Fibroblast of skin of right quadriceps (primary cell): ENCODE measurements at regions not wholly inside any gene's neighbourhood (a gene's known extent, or its start where the extent isn't known, plus 50 kb on each side); places are given as distances from the start of the nearest gene placed in this dataset.
"Not testable (repeated sequence)": the region's sequence is repeated elsewhere in the genome, so short reads cannot be mapped to it uniquely, and the experiment has no call there.

Experiments used
- DNase-seq: peaks from one replicate; pipeline ENCODE4 v3.0.0-alpha.2; 2013

DNA sequence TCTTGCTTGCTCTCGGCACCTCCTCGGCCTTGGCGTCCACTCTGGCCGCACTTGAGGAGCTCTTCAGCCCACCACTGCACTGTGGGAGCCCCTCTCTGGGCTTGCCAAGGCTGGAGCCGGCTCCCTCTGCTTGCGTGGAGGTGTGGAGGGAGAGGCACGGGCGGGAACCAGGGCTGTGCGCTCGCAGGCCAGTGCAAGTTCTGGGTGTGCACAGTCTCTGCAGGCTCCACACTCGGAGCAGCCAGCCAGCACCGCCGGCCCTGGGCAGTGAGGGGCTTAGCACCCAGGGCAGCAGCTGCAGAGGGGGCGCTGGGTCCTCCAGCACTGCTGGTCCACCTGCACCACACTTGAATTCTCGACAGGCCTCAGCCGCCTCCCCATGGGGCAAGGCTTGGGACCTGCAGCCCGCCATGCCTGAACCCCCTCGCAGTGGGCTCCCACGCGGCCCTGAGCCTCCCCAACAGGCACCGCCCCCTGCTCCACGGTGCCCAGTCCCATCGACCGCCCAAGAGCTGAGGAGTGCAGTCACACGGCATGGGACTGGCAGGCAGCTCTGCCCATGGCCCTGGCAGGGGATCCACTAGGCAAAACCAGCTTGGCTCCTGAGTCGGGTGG lies 411.2 kb upstream of the CHAC2 start:
- DNase-seq = no peak

DNA sequence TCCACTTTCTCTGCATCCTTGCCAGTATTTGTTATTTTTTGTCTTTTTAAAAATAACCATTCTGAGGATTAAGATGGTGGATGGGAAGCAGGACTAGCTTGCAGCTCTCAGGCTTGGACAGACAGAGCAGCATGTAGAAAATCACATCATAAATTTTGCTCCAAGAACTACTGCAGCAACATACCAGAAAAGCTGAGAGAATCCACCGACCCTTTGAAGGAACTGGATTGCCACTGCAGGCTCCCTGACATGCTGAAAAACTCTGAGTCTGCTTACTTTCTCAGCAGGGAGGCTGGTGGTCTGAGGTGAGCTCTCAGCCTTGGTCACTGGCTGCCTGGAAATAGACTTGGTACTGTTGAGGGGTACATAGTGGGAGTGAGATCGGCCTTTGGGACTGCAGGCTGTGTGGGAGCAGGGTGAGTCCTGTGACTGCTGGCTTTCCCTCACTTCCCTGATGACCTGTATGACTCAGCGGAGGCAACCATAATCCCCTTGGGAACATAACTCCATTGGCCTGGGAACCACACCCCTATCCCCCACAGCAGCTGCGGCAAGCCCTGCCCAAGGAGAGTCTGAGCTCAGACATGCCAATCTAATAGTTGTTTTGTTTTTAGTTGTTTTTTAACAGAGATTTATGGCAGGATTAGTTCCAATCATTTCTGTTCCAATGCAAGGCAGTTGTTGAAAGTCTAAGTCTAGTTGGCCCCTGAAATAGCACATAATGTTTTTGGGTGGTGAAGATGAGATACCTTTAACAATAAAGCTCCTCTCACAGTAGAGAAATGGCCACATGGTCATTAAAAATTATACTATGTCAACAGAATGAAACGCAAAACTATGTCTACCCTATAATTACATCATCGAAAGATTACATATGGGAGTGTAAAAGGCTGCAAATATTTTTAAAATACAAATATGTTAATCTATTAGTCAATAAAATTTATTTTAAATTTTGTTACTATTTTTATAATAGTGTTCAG lies 414.2 kb upstream of the CHAC2 start:
- peak; percentile 18 for DNase-seq

DNA sequence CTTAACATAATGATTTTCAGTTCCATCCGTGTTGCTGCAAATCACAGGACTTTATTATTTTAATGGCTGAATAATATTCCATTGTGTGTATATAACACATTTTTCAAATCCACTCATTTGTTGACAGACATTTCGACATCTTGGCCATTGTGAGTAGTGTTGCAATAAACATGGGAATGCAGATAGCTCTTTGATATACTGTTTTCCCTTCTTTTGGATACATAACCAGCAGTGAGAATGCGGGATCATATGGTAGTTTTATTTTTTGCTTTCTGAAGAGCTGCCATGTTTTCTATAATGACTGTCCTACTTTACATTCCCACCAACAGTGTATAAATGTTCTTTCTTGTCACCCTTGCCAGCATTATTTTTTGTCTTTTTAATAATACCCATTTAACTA lies 420.3 kb upstream of the CHAC2 start:
- DNase-seq = no peak

DNA sequence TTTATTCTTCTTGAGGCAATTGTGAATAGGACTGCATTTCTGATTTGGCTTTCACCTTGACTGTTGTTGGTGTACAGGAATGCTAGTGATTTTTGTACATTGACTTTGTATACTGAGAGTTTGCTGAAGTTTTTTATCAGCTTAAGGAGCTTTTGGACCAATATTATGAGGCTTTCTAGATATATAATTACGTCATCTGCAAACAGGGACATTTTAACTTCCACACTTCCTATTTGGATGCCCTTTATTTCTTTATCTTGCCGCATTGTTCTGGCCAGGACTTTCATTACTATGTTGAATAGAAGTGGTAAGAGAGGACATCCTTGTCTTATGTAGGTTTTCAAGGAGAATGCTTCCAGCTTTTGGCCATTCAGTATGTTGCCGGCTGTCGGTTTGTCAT lies 425.4 kb upstream of the CHAC2 start:
- no peak for DNase-seq

DNA sequence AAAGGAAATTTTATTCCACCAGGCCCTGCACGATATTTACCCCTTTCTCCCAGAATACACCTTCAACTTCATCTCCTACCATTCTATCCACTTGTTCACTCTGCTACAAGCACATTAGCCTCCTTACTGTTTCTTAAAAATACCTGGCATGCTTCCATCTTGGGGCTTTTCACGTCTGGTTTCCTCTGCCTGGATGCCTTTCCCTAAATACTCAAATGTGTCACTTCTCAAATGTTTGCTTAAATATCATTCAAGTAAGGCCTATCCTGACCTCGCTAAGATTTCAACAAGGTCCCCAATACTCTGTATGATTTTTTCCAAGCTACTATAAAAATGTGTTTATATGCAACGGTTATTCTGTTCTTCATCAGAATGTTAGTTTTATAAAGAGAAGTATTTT lies 433.0 kb upstream of the CHAC2 start:
- no peak for DNase-seq

DNA sequence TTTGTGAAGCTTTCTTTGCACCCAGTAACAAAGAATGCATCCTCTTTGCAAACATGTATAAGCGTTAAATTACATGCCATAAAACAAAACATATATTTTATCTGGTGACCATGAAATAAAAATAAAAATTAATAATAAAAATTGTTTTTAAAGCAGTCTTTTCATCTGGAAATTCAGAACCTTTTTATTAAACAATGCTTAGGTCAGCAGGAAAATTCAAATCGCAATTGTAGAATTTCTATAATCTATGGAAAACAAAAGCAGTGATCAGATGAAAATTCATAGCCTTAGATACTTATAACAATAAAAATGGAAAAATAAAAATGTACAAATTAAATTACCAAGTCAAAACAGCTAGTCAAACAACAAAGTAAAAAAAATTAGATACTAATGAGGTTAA lies 435.9 kb upstream of the CHAC2 start:
- DNase-seq = no peak

DNA sequence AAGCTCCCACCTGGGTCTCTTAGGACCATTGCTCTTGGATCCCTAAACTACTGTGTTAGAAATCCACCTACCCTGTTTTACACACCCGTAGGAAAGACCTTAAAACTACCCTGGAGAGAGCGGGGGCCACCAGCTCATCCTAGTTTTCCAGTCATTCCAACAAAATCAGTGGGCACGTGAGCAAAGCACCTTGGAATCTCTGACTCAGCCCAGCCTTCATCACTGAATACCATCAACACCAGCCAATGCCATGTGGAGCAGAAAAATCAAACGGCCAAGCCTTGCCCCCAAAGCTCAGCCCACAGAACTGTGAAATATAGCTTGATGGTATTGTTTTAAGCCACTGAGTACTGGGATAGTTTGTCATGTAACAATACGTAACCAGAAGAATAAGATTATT lies 449.7 kb upstream of the CHAC2 start:
- DNase-seq = no peak

DNA sequence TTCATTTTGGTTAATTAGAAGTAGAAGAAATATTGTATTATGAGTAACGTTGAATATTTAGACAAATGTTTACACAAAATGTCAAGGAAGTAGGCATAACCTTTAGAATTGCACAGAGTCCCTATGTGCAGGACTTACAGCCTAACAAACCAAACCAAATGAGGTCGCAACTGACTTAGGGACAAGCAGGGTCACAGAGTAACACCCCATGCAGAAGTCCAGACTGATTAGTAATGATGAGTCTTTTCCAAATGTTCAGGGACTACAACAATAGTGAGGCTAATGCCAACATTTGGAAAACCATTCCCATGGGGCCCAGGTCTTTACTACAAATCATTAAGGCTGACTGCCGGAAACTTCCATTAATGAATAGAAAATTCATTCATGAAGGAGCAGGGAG lies 452.5 kb upstream of the CHAC2 start:
- no peak for DNase-seq

DNA sequence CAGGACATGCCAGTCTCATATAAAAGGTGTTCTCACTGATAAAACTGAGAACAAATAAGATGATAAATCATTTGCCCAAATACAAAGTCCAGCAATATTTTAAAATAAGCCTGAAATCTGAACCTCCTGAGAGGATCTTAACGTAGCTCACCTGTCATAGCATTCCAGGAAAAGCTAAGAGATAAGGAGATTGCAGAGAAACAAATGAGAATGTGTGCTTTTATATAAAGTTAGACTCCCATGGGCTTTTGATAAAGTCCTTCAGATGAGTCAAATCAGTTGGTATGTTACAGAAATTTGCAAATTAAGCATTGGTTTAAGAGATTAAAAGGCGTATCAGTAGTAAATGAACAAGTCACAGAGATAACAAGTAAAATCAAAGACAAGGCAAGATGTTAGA lies 452.9 kb upstream of the CHAC2 start:
- DNase-seq = no peak

DNA sequence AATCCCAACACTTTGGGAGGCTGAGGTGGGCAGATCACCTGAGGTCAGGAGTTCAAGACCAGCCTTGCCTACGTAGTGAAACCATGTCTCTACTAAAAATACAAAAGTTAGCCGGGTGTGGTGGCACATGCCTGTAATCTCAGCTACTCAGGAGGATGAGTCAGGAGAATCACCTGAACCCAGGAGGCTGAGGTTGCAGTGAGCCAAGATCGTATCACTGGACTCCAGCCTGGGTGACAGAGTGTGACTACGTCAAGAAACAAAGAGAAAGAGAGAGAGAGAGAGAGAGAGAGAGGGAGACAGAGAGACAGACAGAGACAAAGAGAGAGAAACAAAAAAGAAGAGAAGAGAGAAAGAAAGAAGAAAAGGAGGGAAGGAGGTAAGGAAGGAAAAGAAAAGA lies 454.0 kb upstream of the CHAC2 start:
- DNase-seq = not testable (repeated sequence)

DNA sequence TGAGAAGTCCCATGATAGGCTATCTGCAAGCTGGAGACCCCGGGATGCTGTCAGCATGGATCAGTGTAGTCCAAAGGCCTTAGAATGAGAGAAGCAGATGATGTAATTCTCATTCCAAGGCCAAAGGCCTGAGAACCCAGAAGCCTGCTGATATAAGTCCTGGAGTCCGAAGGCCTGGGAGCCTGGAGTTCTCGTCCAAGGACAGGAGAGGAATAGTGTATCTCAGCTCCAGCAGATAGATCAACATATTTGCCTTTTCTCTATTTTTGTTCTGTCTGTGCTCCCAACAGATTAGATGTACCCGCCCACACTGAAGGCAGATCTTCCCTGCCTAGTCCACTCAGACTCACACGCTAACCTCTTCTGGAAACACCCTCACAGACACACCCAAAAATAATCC lies 454.9 kb upstream of the CHAC2 start:
- no peak for DNase-seq

DNA sequence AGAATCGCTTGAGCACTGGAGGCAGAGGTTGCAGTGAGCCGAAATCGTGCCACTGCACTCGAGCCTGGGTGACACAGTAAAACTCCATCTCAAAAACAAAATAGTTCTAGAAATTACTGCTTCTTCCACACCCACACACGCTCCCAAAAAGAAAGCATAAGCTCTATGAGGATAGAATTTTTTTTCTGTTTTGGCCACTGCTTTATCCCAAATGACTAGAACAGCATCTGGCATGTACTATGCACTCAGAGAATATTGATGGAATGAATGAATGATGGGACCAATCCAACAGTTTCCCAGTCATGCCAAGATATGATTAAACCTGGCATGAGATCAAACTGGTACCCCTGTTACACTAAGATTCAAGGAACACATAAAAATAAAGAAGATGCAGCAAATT lies 455.4 kb upstream of the CHAC2 start:
- DNase-seq = no peak

DNA sequence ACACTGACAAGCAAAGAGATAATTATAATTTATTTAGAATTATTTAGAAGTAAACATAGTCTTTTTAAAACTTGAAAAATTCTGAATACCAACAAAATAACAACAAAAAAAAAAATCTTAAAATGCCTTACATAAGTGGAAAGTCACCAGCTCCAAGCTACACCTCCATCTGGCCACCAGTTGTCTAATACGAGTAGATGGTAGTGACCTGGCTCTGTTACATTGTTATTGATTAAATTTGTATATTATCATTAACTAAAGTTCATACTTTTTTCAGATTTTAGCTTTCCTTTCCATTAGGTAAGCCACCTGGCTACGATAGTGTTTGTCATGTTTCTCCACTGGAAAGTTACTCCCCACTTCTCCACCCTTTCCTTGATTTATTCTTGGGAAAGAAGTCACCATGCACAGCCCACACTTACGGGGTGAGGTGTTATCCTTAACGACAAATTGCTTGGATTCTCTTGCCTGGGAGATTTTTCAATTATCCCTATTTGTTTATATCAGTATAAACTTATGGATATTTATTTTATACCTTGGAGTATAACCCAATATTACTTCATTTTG lies 464.5 kb upstream of the CHAC2 start:
- DNase-seq = no peak

DNA sequence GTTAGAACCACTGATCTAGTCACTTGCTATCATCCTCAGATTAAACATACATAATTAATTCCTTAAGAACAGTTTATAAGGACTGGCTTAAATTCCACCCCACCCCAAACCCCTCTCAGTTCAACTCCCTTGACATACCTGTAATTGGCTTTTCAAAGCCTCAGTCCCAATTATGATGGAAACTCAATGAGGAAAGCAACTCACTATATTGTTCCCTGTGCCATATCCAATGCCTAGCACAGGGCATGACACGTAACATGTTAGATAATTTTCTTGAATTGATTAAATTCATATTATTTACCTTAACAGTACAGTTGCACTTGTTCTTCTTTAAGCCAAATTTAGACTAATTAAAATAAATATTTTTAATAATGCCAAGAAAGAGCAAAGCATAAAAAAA lies 465.1 kb upstream of the CHAC2 start:
- DNase-seq = no peak

DNA sequence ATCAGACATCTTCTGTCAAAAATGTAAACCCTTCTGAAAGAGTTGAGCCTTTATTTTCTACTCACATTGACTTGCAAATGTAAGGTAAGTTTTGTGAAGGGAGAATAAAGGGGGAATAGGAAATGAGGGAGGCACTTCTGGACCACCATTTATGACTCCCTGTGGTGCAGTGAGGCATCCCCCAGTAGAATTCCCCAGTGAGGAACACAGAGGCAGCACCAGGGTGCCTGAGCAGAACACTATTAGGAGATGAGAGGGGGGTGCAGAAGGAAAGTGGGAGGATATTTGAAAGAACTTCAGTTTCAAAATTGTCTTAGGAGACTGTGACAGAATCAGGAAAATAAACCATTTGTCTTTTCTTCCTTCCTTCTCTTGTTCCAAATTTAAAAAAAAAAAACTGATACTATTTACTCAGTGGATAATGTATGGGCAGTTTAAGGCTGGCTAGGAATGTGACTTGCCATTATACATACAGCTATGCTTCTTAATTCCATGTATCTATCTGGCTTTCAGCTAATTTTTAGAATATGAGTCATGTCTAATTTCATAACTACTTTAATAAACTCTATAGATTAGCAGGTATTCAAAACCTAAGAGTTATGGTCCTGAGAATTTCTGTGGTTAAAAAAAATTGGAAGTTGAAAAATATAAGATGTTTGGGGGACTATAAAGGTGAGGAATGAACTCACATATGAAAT lies 478.1 kb upstream of the CHAC2 start:
- peak; percentile 1 for DNase-seq

DNA sequence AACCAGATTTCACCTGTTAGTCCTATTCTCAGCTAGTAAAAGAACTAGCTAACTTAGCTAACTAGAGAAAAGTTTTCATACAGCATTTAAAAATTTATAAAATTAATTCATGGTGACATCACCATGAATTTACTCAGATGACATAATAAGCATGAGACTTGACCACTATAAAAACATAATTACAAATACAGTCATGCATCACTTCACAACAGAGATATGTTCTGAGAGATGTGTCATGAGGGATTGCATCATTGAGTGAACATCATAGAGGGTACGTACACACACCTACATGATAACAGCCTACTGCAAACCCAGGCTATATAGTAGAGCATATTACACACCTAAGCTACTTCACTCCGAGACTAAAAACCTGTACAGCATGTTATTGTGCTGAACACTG lies 481.3 kb upstream of the CHAC2 start:
- DNase-seq = no peak

DNA sequence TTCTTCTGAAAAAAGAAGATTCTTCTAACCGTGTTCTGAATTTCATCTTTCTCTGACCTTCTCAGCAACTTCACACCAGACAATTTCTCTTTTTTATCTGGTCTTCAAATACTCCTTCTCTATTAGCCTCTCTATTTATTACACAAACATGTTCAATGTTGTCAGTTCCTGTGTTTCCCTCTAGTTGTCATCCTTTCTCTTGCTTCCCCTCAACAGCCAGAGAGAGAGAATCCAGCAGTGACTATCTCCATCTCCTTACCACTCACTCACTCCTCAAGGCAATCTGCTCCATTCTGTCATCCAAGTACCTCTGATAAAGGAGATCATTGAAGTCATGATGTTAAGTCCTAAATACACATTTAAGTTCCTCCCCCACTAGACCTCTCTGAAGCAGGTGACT lies 491.9 kb upstream of the CHAC2 start:
- no peak for DNase-seq

DNA sequence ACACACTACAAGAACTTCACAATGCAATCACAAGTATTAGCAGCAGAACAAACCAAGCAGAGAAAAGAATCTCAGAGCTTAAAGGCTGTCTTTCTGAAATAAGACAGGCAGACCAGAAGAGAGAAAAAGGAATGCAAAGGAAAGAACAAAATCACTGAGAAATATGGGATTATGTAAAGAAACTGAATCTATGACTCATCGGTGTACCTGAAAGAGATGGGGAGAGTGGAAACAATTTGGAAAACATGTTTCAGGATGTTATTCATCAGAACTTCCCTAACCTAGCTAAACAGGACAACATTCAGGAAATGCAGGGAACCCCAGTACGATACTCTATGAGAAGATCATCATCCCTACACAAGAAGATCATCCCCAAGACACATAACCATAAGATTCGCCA lies 499.0 kb upstream of the CHAC2 start:
- DNase-seq = no peak

DNA sequence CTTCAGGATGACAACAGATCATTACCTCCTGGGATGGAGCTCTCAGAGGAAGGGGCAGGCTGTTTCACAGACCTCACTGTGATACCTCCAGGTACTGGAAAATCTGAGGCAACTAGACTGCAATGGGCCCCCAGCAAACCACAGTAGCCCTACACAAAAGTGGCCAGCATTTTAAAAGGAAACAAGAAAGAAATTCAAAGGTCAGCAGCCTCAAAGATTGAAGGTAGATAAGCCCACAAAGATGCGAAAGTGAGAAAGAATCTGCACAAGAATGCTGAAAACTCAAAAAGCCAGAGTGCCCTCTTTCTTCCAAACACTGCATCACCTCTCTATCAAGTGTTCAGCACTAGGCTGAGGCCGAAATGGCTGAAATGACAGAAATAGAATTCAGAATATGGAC lies 499.5 kb upstream of the CHAC2 start:
- DNase-seq = no peak

DNA sequence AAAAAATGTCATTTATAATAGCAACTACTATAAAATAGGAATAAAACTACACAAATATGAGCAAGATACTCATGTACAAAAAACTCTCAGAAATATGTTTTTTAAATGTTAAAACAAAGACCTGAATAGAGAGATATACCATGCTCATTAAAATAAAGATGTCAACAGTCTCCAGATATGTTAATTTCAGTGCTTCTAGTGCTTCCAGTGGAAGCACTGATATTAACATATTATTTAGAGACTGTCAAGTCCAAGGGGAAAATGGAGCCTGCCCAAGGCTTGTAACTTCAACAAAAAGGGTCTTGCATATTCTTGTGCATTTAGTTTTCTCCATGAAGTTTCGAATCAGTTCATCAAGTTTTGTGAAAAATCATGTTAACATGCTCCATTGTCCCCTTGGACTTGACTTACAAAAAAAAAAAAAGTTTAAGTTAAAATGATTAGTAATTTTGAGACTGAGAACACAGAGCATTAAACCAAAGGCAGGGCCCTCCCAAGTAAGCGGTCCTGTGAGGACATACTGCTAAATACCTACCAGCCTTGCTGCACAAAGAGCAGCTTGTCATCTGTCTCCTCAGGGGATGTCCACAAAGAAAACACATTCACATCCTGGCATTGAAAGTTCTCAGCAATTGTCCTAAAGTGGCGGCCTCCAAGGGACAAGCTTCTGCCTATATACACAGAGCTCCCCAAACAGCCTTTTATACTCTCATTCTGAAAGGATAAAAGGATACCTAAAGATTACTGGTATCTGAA lies 501.9 kb upstream of the CHAC2 start:
- DNase-seq = no peak

DNA sequence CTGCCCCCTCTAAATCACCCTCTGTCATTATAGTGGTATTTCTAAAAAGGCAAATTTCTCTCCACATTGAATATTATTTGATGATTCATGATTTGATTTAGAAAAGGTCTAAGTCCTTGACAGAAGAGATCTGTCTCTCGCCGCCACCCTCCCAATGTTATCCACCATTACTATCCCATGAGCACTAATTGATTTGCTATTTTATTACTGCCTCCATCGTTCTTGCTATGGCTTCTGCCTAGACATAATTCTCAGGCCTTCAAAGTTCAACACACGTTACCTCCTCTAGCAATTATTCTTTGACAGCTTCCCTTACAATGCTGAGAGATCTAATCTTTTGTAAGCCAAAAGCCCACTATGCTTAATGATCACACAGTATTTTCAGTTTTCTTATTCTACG lies 507.0 kb upstream of the CHAC2 start:
- no peak for DNase-seq

DNA sequence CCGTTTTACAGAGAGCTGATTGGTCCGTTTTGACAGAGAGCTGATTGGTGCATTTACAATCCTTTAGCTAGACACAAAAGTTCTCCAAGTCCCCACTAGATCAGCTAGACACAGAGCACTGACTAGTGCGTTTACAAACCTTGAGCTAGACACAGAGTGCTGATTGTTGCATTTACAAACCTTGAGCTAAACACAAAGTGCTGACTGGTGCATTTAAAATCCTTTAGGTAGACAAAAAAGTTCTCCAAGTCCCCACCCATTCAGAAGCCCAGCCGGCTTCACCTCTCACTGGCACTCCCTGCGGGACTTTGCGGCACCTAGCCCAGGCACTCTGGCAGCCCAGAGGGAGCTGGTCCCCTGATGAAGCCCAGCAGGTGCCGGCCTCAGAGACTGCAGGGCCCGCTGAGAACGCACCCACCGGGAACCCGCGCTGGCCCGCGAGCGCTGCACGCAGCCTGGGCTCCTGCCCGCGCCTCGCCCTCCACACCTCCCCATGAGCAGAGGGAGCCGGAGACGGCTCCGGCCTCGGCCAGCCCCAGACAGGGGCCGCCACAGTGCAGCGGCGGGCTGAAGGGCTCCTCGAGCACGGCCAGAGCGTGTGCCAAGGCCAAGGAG lies 508.1 kb upstream of the CHAC2 start:
- DNase-seq = no peak
